ENCODE measurements at regions not wholly inside any gene's neighbourhood (a gene's known extent, or its start where the extent isn't known, plus 50 kb on each side); places are given as distances from the start of the nearest gene placed in this dataset.

GRCh38 chr12:45590646-45591045, 138.9 kb upstream of the ARID2 start:
- no peak for DNase-seq

GRCh38 chr12:45591635-45592034, 137.9 kb upstream of the ARID2 start:
- DNase-seq, result peak; percentile 42

- DNase-seq, result no peak
Observed at GRCh38 chr12:45596366-45596765, 133.1 kb upstream of the ARID2 start.

- no peak for DNase-seq
Observed at GRCh38 chr12:45598336-45598735, 131.2 kb upstream of the ARID2 start.

- no peak for DNase-seq
Observed at GRCh38 chr12:45598761-45599160, 130.7 kb upstream of the ARID2 start.

GRCh38 chr12:45599196-45599595, 130.3 kb upstream of the ARID2 start:
- no peak for DNase-seq

- DNase-seq, result no peak
Observed at GRCh38 chr12:45601390-45601789, 128.1 kb upstream of the ARID2 start.

GRCh38 chr12:45601888-45602287, 127.6 kb upstream of the ARID2 start:
- DNase-seq, result no peak

GRCh38 chr12:45605624-45606023, 123.9 kb upstream of the ARID2 start:
- DNase-seq, result no peak

- DNase-seq, result no peak
Observed at GRCh38 chr12:45611061-45611460, 118.4 kb upstream of the ARID2 start.

- no peak for DNase-seq
Observed at GRCh38 chr12:45611495-45611894, 118.0 kb upstream of the ARID2 start.

- DNase-seq, result no peak
Observed at GRCh38 chr12:45612044-45612794, 117.3 kb upstream of the ARID2 start.

GRCh38 chr12:45613296-45613695, 116.2 kb upstream of the ARID2 start:
- peak; percentile 22 for DNase-seq

- DNase-seq, result no peak
Observed at GRCh38 chr12:45613855-45614254, 115.7 kb upstream of the ARID2 start.

- peak; percentile 95 for DNase-seq
Observed at GRCh38 chr12:45615268-45615667, 114.2 kb upstream of the ARID2 start.

- no peak for DNase-seq
Observed at GRCh38 chr12:45619736-45620135, 109.8 kb upstream of the ARID2 start.

- DNase-seq, result no peak
Observed at GRCh38 chr12:45621703-45622102, 107.8 kb upstream of the ARID2 start.

GRCh38 chr12:45622210-45622937, 107.1 kb upstream of the ARID2 start:
- DNase-seq, result no peak

GRCh38 chr12:45623221-45623620, 106.3 kb upstream of the ARID2 start:
- no peak for DNase-seq

GRCh38 chr12:45623940-45624339, 105.6 kb upstream of the ARID2 start:
- no peak for DNase-seq

- no peak for DNase-seq
Observed at GRCh38 chr12:45626965-45627364, 102.5 kb upstream of the ARID2 start.

- DNase-seq, result no peak
Observed at GRCh38 chr12:45627407-45628069, 102.0 kb upstream of the ARID2 start.

GRCh38 chr12:45629292-45629691, 100.2 kb upstream of the ARID2 start:
- no peak for DNase-seq

- DNase-seq, result no peak
Observed at GRCh38 chr12:45633733-45634132, 95.8 kb upstream of the ARID2 start.

Measured in NCI-H69 (cell line).